NT2/D1 (cell line): ENCODE measurements at regions not wholly inside any gene's neighbourhood (a gene's known extent, or its start where the extent isn't known, plus 50 kb on each side); places are given as distances from the start of the nearest gene placed in this dataset.

Experiments used
- YY1 ChIP-seq: IDR thresholded peaks from 2 replicates; pipeline ENCODE4 v1.6.1; 2011; ENCODE audit not compliant: insufficient read length, insufficient read depth
- ZNF274 ChIP-seq: IDR thresholded peaks from 2 replicates; pipeline ENCODE4 v1.6.1; 2011; ENCODE audit warnings: mild to moderate bottlenecking, low read depth, low read length

GRCh38 chr5:114007678-114008077 lies 354.2 kb upstream of the KCNN2 start:
- TF ChIP-seq YY1 (no peak), ZNF274 (no peak)
